ENCODE measurements at regions not wholly inside any gene's neighbourhood (a gene's known extent, or its start where the extent isn't known, plus 50 kb on each side); places are given as distances from the start of the nearest gene placed in this dataset.

DNA sequence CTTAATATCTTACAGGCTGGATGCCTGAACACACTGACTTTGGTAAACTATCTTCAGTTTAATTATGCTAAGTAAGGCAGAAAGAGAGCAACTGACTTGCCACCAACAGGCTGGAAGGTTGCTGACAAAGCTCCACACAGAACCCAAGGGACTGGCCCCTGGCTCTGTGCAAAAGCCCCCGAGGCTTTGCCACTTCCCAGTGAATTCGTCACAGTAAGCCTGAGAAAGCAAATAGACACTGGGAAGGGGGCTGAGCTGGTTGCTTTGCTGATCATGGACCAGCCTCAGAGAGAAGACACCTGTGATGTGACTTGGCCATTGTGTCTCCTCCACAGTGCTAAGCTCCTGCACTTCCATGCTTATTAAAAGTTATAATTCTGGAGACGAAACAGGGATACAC is 91.7 kb downstream of the BLID start:
- no peak for TF ChIP-seq POLR2AphosphoS5 (IDR thresholded peaks at IDR 0.05; ENCODE audit: borderline replicate concordance, low read depth, low read length)
- no peak for TF ChIP-seq EZH2 (IDR thresholded peaks at IDR 0.05)
- no peak for TF ChIP-seq FOXP2 (optimal IDR thresholded peaks at IDR 0.05; ENCODE audit: control extremely low read depth, extremely low read length, insufficient read depth)

Measured in SK-N-MC (cell line).